Hepatocyte (in vitro differentiated cells): ENCODE measurements at regions not wholly inside any gene's neighbourhood (a gene's known extent, or its start where the extent isn't known, plus 50 kb on each side); places are given as distances from the start of the nearest gene placed in this dataset.

Experiments used
- CTCF ChIP-seq: fragments of 200-600 bp; sonication (generic); IDR thresholded peaks from 2 replicates; pipeline ENCODE4 v1.5.1; 2016; ENCODE audit warnings: antibody characterized with exemption, mild to moderate bottlenecking; ENCODE audit not compliant: poor library complexity
- EZH2phosphoT487 ChIP-seq: fragments of 200-600 bp; sonication (generic); IDR thresholded peaks from one replicate; pipeline ENCODE4 v1.6.1; 2018; ENCODE audit warnings: antibody characterized with exemption, mild to moderate bottlenecking, low read depth, moderate library complexity; ENCODE audit not compliant: unreplicated experiment, severe bottlenecking

GRCh38 chr6:78583079-78583478 is 284.3 kb upstream of the IRAK1BP1 start:
- TF ChIP-seq CTCF (no peak), EZH2phosphoT487 (no peak)
